Osteoblast (primary cell): ENCODE measurements at regions not wholly inside any gene's neighbourhood (a gene's known extent, or its start where the extent isn't known, plus 50 kb on each side); places are given as distances from the start of the nearest gene placed in this dataset.

ENCODE experiments used
- DNase-seq: peaks from one replicate; pipeline ENCODE4 v3.0.0; 2011; ENCODE audit warnings: low spot score, mixed read lengths; ENCODE audit not compliant: insufficient read length; ENCODE audit errors: missing footprints
- H2AFZ ChIP-seq: 2 replicates; pipeline ENCODE4 v1.6.0; 2011; ENCODE audit warnings: mild to moderate bottlenecking, low read length
- H3K27ac ChIP-seq: 2 replicates; pipeline ENCODE4 v1.5.1; 2011; ENCODE audit warnings: mild to moderate bottlenecking, low read depth, low read length, moderate library complexity
- H3K27me3 ChIP-seq: 2 replicates; pipeline ENCODE4 v1.6.0; 2012; ENCODE audit warnings: mild to moderate bottlenecking, control low read depth, inconsistent platforms, low read length, moderate library complexity; ENCODE audit not compliant: insufficient read depth
- H3K36me3 ChIP-seq: 2 replicates; pipeline ENCODE4 v1.5.1; 2011; ENCODE audit warnings: mild to moderate bottlenecking, low read length, control low read depth, moderate library complexity; ENCODE audit not compliant: insufficient read depth
- H3K4me1 ChIP-seq: 2 replicates; pipeline ENCODE4 v1.5.1; 2011; ENCODE audit warnings: mild to moderate bottlenecking, low read length, control low read depth, moderate library complexity; ENCODE audit not compliant: insufficient read depth
- H3K4me2 ChIP-seq: 2 replicates; pipeline ENCODE4 v1.6.0; 2011; ENCODE audit warnings: mild to moderate bottlenecking, low read length; ENCODE audit not compliant: insufficient read depth
- H3K4me3 ChIP-seq: fragments of 200-600 bp; sonication (generic); 3 replicates; pipeline ENCODE4 v1.5.1; 2012; ENCODE audit warnings: mild to moderate bottlenecking, low read length, inconsistent platforms; ENCODE audit not compliant: insufficient read depth
- H3K79me2 ChIP-seq: 2 replicates; pipeline ENCODE4 v1.6.0; 2012; ENCODE audit warnings: mild to moderate bottlenecking, low read length, control low read depth, inconsistent platforms; ENCODE audit not compliant: insufficient read depth
- H3K9me3 ChIP-seq: 2 replicates; pipeline ENCODE4 v1.5.1; 2011; ENCODE audit warnings: low read depth, low read length, control low read depth
- H4K20me1 ChIP-seq: 2 replicates; pipeline ENCODE4 v1.6.0; 2012; ENCODE audit warnings: mild to moderate bottlenecking, low read length, control low read depth; ENCODE audit not compliant: insufficient read depth
- CTCF ChIP-seq: IDR thresholded peaks from 2 replicates; pipeline ENCODE4 v1.5.1; 2011; ENCODE audit warnings: mild to moderate bottlenecking, low read depth, low read length, moderate library complexity; ENCODE audit errors: extremely low read depth

DNA sequence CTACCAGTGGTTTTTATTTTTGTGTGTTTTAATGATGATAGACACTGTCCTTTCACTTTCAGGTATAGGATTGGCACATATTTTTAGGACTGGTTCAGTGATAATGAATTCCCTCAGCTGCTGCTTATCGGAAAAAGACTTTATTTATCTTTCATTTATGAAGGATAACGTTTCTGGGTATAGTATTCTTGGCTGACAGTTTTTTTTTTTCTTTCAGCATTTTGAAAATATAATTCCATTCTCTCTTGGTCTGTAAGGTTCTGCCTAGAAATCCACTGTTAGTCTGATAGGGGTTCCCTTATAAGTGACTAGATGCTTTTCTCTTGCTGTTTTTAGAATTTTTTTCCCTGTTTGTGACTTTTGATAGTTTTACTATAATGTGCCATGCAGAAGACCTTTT is 313.1 kb downstream of the TENT5A start:
- DNase-seq = no peak
- Histone ChIP-seq H2AFZ (no peak overlapping the region), H3K9me3 (no peaks in the 10 kb centered on the region), H3K27ac (no peak overlapping the region), H3K79me2 (no peaks in the 10 kb centered on the region), H3K4me3 (no peak overlapping the region), H4K20me1 (no peaks in the 10 kb centered on the region), H3K27me3 (no peaks in the 10 kb centered on the region), H3K4me1 (no peaks in the 10 kb centered on the region), H3K36me3 (no peaks in the 10 kb centered on the region), H3K4me2 (no peak overlapping the region)
- TF ChIP-seq CTCF = no peak

DNA sequence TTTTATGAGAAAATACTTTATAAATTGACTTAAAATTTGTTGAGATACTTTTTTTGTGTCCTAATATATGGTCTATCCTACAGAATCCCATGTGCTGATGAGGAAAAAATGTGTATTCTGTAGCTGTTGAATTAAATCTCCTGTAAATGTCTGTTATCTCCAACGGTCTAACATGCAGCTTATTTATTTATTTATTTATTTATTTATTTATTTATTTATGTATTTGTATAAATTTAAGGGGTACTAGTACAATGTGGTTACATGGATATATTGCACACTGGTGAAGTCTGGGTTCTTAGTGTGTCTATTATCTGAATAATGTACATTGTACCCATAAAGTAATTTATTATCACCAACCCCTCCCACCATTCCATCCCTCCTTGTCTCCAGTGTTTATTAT is 315.5 kb downstream of the TENT5A start:
- no peaks in the 10 kb centered on the region for H4K20me1 ChIP-seq
- H3K4me2 ChIP-seq = no peak overlapping the region
- H2AFZ ChIP-seq = no peak overlapping the region
- H3K79me2 ChIP-seq = no peaks in the 10 kb centered on the region
- H3K27ac ChIP-seq = no peak overlapping the region
- no peaks in the 10 kb centered on the region for H3K36me3 ChIP-seq
- no peaks in the 10 kb centered on the region for H3K9me3 ChIP-seq
- no peak for TF ChIP-seq CTCF
- no peak overlapping the region for H3K4me3 ChIP-seq
- DNase-seq = no peak
- no peaks in the 10 kb centered on the region for H3K27me3 ChIP-seq
- H3K4me1 ChIP-seq = no peaks in the 10 kb centered on the region

GRCh38 chr6:81413306-81413705 is 339.2 kb downstream of the TENT5A start:
- Histone ChIP-seq H3K79me2 (no peaks in the 10 kb centered on the region), H3K27ac (no peak overlapping the region), H3K4me2 (no peak overlapping the region), H3K27me3 (no peaks in the 10 kb centered on the region), H3K4me3 (no peak overlapping the region), H4K20me1 (no peaks in the 10 kb centered on the region), H3K9me3 (no peaks in the 10 kb centered on the region), H3K4me1 (no peaks in the 10 kb centered on the region), H3K36me3 (no peaks in the 10 kb centered on the region), H2AFZ (no peak overlapping the region)
- DNase-seq = no peak
- no peak for TF ChIP-seq CTCF

GRCh38 chr6:81401970-81402690 is 350.4 kb downstream of the TENT5A start:
- H3K9me3 ChIP-seq = no peaks in the 10 kb centered on the region
- H3K27me3 ChIP-seq = no peaks in the 10 kb centered on the region
- no peak overlapping the region for H3K27ac ChIP-seq
- no peaks in the 10 kb centered on the region for H3K79me2 ChIP-seq
- H3K4me1 ChIP-seq = peaks cover 10% of the 10 kb centered on the region
- H4K20me1 ChIP-seq = no peaks in the 10 kb centered on the region
- no peak overlapping the region for H3K4me3 ChIP-seq
- no peak overlapping the region for H2AFZ ChIP-seq
- TF ChIP-seq CTCF = no peak
- H3K4me2 ChIP-seq = peak overlapping the region; percentile 9
- no peaks in the 10 kb centered on the region for H3K36me3 ChIP-seq
- no peak for DNase-seq
